AG08395 (cell line): ENCODE measurements at regions not wholly inside any gene's neighbourhood (a gene's known extent, or its start where the extent isn't known, plus 50 kb on each side); places are given as distances from the start of the nearest gene placed in this dataset.

Experiments
- DNase-seq: peaks from one replicate; pipeline ENCODE4 v3.0.0; 2012; ENCODE audit warnings: mixed read lengths, low spot score

DNA sequence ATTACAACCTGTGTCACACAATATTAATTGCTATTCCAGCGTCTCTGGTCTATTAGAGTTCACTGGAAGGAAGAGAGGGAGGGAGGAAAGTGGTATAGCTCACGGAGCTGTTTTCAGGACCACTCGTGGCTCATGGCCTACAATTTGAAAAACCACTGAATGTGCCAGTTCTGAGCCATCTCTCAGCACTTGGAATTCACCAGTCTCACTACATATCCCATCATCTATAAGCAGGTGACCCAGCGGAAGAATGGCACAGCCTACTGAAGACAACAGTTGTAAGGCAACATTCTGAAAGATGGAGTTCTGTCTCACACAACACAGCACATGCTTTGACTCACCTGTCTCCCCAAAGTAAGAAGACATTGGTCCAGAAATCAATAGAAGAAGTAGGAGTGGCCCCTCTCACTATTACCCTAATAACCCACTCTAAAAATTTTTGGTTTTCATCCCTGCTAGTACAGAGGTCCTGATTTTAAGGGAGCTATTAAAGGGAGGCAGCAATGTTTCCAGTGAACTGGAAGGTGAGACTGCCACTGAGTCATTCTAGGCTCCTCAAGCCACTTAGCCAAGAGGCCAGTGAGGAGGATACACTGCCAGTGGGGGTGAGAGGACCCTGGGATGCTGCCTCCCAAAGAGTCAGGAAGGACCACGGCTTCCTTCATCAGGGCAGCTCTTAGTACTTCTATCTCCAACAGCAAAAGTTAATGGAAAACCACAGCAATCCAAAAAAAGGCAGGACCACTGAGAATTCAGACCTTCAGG is 50.0 kb upstream of the DOCK9 start:
- no peak for DNase-seq

DNA sequence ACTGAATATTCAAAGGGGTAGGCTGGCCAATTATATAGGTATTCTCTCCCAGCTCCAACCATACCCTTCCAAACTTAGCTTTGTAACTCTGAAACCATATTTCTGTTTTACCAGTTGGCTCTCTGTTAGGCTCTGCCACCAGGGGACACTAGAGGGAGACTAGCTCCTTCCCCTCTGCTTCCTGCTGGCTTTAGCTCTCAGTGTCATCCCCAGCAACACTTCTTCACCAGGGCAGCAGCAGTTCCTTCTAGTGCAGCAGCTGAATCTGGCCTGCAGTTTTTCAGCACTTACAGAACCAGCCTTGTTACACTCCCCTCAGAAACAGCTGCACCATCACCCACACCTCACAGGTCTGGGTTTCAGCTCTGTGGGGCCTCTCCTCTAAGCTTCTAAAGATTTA is 51.0 kb upstream of the DOCK9 start:
- DNase-seq = no peak

DNA sequence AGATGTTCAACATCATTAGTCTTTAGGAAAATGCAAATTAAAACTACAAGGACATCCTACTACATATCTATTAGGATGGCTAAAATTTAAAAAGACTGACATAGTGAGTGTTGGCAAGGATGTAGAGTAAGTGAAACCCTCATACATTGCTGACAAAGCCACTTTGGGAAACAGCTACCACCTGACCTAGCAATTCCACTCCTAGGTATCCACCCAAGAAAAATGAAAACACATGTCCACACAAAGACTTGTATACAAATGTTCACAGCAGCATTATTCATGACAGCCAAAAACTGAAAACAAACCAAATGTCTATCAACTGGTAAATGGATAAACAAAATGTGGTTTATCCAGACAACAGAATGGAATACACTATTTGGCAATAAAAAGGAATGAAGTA is 51.7 kb upstream of the DOCK9 start:
- DNase-seq = no peak

DNA sequence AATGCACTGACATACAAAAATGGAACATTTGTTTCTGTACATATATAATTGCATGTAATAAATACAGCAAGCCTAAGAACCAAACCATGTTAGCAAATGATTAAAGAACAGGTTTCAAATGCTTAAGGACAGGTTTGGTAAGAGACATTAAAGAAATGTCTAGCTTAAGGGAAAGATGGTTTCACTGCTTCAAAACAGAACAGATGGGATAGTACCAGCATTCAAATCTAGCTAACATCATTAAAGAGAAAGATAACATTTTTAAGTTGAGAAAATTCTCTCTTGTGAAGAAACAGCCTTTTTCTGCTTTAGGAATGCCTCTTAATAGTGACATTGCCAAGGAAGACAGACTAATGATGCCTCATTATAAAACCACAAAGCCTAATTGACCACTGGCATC is 52.5 kb upstream of the DOCK9 start:
- no peak for DNase-seq

DNA sequence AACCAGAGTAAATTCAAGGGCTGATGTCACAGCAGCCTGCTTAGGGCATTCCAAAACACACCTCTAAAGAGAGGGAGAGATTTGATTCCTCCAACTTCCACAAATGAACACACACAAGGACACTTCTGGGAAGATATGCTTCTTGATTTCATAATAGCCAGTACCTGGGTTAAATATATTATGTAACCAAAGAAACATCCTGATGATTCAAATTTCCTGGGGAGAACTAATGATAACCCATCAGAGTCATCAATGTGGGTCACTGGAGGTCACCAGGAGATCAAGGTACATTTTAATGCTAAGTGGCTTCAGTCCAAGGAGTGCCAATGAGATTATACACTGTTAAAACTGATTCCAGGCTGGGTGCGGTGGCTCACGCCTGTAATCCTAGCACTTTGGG is 54.0 kb upstream of the DOCK9 start:
- DNase-seq = no peak

DNA sequence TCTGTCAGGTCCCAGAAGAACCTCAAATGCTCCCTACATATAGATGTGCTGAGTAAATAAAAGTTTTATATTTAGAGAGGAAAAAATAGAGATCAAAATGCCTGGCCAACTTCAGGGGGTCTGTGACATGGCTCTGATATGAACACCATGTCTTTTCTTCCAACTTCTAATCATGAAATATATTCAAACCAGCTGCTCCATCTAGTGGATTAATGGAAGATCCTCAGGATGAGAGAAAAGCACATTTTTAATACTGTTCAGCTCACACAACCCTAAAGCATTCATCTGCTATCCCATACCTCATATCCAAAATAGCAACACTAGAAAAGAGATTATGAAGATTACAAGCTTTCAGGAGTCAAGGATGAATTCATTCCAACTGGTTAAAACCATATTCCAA is 56.0 kb upstream of the DOCK9 start:
- peak; percentile 49 for DNase-seq

DNA sequence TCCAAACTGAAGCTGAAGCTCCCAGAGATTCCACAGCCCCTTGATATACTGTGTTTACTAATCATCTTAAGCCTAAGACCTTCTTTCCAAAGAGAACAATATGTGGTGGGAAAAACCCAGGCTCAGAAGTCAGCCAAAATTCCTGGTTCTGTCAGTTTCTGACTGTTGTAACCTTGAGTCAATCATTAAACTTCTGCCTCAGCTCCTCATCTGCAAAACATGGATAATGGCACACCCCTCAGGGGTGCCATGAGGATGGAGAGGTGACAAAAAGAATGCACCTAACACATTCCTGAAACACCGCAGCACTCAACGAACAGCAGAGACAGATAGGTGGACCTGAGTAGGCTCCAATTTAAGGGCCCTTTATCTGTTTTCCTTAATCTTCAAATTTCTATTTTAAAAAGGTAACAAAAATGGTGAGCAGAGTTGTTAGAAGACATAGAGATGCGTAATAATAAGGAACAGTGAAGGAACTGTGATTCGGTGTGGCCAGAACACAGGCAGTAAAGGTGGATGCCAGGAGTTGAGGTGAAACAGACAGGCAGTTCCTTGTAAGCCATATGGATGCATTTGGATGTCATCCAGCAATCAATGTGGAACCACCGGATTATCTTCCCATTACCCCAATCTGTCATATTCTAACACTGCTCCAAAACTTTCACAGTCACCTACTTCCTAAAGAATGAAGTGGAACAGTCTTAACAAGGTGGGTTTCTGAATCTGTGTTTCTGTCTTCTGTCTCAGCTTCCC is 56.6 kb upstream of the DOCK9 start:
- DNase-seq = no peak

DNA sequence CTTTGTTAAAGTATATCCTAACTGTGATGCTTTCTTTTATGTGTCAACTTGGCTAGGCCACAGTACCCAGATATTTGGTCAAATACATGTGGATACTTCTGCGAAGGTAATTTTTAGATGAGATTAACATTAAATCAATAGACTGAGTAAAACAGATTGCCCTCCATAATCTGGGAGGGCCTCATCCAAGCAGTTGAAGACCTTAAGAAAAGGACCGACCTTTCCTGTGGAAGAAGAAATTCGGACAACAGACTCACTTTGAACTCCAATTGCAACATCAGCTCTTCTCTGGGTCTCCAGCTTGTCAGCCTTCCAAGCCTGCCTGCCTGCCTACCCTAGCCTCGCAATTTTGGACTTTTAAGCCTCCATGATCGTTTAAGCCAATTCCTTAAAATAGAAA is 57.9 kb upstream of the DOCK9 start:
- no peak for DNase-seq

DNA sequence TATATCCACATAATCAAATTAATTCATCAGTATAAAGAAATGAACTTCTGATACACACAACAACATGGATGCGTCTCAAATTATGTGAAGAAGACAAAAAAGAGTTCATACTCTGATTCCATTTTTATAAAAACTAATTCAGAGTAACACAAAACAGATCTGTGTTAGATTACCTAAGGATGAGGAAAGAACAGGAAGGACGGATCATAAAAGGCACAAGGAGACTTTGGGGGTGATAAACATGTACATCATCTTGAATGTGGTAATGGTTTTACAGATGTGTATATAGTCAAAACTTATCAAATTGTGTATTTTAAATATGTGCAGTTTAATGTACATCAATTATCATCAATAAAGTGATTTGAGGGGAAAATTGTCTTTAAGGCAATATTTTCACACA is 59.9 kb upstream of the DOCK9 start:
- DNase-seq = no peak

DNA sequence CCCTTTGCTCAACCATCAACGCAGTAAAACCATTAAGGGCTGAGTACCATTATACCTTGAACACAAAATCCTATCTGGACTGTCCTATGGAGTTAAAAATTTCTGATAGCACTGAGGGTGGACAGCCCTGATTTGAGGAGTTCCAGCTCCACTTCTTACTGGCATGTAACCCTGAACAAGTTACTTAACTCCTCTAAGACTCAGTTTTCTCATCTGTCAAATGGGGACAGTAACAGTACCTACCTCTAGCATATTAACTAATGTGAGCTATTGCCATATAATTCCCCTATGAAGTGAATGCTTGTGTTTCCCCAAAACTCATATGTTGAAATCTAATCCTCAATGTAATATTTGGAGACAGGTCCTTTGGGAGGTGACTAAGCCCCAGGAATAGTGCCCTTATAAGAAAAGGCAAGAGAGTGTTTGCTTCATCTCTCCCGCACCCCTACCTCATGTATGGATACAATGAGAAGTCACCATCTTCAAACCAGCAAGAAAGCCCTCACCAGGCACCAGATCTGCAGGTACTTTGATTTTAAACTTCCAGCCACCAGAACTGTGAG is 61.9 kb upstream of the DOCK9 start:
- DNase-seq = no peak

DNA sequence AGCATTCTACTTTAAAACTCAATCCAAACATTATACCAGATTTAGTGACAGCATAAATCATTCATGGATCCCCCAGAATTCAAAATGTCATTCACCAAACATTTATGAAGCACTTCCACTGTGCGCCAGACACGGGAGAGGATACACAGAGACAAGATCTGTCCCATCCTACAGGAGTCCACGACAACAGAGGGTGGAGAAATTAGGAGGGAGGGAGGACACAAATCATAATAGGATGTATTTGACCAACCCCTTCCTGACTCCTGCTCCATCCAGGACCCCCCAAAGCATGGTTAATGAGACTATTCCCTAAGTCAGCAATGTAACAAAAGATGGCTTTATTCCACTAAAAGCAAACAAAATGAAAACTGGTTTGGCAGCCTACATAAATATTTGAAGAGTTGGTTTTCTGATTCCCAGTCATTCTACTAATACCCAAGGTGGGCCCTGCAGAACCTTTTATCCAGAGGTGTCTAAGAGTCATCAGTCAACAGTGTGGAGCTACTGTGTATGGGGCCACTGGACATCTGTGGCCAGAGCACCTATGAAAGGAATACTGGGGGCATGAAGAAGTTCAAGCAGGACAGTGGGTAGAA is 62.8 kb upstream of the DOCK9 start:
- DNase-seq = no peak

DNA sequence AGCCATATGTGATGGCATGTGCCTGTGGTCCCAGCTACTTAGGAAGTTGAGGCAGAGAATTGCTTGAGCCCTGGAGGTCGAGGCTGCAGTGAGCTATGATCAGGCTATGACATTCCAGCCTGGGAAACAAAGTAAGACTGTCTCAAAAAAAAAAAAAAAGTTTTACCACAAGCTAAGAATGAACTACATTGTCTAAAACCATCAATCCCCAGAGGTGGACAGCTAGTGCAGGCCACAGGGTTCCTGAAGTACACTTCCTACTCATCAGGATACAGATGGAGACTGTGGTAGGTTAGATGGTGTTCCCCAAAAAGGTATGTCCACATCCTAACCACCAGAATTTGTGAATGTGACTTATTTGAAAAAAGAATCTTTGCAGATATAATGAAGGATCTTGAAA is 63.5 kb upstream of the DOCK9 start:
- DNase-seq = no peak

DNA sequence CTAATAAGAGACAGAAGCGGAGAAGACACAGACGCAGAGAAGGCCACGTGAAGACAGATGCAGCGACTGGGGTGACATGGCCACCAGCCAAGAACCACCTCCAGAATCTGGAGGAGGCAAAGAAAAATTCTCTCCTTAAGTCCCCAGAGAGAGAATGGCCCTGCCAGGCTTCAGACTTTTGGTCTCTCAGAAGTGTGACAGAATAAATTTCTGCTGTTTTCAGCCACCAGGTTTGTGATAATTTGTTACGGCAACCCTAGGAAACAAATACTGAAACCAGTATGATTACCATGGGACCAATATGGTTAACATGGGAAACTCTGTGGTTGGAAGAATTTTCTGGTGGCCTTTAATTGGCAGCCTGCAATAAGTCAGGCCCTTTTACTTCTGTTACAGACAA is 63.9 kb upstream of the DOCK9 start:
- no peak for DNase-seq

DNA sequence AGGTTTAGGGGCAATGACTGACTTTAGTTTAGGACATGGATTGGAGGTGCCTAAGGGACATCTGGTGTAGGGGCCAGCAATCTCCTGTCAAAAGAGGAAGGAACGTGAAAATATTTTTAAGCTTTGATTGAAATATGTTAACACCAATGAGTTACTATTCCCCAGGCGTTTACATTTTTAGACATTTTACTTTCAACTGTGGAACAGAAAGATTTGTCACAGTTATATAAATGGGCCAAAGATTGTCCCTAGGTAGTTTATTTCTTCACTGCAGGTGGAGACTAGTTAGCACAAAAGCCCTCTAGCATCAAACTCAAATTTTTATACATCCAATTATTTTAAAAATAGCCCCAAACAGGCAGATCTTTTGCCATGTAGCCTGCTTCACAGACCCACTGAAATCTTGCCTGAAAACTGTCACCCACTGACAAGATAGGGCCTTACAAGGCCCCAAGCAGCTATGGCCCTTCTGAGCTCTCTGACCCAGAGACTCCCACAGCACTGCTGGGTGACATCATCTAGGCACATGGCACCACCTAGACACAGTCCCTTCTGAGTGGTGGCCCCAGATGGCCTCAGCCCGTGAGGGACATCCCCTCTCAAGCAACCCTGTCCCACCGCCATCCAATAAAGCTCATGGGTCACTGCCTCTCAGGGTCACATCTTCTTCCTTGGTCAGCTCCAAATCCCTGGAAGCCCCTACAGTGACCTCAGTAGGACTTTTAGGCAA is 64.8 kb upstream of the DOCK9 start:
- no peak for DNase-seq

DNA sequence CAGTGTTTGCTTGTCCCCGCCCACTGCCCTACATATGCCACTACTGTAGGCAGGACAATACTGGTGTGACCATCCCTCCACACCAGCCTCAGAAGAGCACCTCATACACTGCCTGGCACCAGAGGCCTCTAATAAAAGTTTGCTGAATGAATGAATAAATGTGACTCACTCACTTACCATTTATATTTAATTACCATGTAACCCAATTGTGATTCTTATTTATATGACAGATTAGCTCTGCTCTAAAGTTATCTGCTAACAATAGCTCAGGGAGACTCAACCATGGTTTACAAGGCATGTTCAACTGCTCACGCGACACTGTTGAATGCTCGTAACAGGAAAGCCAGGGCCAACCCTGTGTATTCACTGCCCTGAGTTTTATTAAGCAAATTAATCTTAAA is 66.0 kb upstream of the DOCK9 start:
- DNase-seq = no peak

DNA sequence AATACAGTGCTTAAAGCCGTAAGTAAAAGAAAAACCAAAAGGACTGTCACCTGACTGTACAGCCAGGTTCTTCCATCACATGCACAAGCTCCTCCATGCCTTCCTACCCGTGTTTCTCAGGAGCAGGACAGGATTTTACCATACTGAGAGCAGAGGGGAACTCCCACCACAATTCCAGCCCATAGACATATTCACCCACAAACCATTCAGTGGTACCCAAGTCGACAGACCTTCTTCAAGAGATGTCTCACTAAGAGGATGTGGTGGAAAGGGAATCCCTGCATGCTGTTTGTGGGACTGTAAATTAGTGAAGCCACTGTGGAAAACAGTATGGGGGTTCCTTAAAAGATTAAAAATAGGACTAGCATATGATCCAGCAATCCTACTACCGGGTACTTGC is 66.9 kb upstream of the DOCK9 start:
- DNase-seq = no peak

DNA sequence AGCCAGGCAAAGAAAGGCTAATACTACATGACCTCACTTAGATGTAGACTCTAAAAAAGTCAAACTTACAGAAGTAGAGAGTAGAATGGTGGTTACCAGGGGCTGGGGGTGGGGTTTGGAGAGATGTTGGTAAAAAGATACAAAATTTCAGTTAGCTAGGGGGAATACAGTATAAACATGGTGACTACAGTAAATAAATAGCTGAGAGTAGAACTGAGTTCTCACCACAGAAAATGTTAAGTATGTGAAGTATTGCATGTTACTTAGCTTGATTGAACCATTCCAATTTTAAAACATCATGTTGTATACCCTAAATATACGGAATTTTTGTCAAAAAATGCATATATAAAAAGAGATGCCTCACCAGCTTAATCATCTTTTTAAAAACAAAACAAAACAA is 67.5 kb upstream of the DOCK9 start:
- peak; percentile 19 for DNase-seq

DNA sequence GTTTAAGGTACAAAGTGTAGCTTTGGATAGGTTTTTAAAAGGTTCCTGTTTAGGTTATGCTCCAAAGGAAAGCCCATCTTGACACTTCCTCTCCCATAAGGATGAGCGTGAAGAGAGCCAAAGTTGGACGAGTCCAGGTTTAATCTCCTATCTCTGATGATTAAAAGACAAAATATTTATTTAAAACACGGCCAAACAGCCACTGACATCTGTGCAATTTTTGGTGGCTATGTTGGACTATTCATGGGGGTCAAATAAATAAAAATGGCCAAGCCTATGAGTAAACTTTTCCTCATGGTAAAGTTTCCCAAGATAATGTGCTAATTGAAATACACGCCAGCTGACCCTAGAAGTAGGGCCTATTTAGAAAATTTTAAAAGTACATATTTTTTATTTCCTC is 69.0 kb upstream of the DOCK9 start:
- DNase-seq = no peak

DNA sequence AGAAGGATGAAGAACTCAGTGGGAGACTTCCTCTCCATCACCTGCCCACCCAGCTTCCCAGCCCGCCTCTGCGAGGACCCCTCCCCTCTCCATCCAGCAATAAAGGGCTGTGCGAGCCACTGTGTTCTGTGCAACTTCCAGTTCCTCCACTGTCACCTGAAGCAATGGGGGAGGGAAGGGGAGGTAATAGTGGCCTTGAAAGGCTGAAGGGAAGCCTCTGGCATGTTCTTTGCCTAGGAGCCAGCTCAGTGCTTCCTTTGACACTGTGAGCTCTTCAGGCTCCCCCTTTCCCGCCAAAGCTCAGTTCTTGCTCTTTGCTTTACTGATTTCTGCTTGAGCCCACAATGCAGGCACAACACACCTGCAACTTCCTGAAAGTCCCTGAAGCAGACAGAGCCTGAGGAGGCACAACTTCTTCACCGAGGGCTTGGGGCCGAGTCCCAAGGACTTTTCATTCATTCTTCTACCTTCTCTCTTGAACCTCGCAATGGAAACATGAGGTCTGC is 73.2 kb upstream of the DOCK9 start:
- no peak for DNase-seq

DNA sequence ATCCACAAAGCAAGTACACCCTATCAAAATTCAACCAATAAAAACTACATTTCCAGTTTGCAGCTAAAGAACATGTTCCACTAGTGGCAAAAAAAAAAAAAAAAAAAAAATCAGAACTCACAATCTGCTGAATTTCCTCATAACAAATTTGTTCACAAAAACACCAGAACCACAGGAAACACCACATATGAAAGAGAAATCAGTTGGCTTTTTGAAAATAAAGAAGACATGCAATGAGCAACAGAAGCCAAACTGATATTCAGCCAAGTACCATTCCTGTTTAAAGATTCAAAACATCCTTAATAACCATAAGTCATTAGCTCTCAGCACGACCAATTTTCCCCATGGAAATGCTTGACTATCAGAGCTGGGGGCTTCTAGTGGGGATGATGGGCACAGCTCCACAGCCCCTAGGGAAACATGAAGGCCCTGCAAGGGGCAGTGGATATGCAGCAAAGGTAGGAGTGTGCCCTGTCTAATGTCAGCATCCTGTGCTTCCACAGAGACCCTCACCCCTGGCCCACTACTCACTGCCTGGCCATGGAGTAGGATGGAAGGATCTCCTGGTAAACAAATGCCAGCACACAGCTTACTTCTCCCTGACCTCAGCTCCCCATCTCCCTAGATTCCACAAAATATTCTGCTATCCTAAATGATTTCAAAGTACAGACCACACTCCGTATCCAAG is 74.0 kb upstream of the DOCK9 start:
- DNase-seq = no peak

DNA sequence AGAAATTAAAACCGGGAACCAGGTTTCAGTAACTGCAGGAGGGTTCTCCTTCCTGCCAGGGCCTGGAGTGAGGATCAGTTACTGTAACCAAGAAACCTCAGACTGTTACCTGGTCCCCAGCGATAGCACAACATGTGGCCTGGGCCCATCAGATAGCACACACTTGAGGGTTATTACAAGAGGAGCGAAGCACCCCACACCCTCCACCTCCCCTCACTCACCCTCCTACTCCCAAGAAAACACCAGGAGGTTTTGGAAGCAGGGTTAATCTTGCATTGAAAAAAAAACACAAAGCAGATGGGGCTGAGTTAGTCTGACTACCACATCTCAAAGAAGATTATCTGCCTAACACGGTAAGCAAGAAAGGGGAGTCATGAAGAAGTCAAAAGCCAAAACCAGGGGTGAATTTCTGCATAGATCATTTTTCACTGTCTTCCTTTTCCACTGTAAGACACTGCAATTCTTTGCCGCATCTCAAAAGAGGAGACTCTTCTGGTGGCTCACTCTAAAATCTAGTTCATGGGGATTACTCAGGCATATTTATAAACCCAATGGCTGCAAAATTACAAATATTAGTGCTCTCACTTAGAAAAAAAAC is 75.9 kb upstream of the DOCK9 start:
- DNase-seq = no peak
